GM18909 (cell line): ENCODE measurements at regions not wholly inside any gene's neighbourhood (a gene's known extent, or its start where the extent isn't known, plus 50 kb on each side); places are given as distances from the start of the nearest gene placed in this dataset.

Experiments used
- ATAC-seq: cut with Tn5 transposase; IDR thresholded peaks from one replicate; pipeline ENCODE4 v1.9.1; 2021; ENCODE audit warnings: mild to moderate bottlenecking; ENCODE audit not compliant: unreplicated experiment, poor library complexity

GRCh38 chr11:106446302-106446701 lies 368.8 kb downstream of the AASDHPPT start:
- ATAC-seq, result no peak

GRCh38 chr11:106446955-106447354 lies 369.5 kb downstream of the AASDHPPT start:
- no peak for ATAC-seq

DNA sequence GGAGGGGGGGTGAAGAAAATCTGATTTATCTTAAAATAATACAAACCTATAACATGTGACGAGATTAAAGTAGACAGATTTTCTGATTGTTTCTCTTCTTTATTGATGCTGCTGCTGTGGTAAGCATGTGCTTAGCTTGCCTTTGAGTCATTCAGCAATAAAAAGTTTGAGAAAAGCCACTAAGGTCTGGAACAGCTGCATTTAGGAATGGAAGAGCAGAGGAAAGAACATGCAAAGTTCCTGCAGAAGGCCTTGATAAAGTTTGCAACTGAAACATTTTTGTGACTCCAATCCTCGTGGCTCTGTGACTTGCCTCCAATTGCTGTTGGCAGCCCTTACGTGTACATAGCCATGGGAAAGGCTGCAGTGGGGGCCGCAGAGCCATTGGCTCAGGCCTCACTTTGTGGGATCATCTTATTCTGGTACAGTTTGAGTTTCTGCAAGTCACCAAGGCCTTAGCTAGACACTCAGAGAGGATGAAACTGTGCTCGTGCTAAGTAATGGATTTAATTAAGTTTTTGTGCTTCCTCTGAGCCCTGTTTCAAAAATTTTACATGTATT lies 370.2 kb downstream of the AASDHPPT start:
- ATAC-seq, result no peak

GRCh38 chr11:106449763-106450162 lies 372.3 kb downstream of the AASDHPPT start:
- no peak for ATAC-seq

GRCh38 chr11:106451228-106451922 lies 373.9 kb downstream of the AASDHPPT start:
- ATAC-seq, result no peak

DNA sequence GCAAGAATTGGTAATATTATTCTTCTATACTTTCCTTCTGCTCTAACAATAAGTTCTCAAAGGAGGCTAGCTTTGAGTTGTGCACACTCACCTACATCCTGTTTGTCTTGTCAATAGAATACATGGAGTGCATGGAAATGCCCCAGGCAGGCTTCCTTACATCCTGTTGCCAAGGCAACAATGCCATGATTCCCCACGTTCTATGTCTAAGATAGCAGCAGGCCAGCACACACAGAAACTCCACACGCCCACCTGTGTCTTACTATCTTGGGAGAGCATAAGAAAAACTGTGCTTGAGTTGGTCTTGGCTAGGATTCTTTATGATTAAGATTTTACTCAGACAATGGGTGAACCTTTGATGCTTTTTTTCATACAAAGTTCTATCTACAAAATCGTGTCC lies 379.2 kb downstream of the AASDHPPT start:
- no peak for ATAC-seq

GRCh38 chr11:106457727-106458126 lies 380.3 kb downstream of the AASDHPPT start:
- ATAC-seq, result no peak

DNA sequence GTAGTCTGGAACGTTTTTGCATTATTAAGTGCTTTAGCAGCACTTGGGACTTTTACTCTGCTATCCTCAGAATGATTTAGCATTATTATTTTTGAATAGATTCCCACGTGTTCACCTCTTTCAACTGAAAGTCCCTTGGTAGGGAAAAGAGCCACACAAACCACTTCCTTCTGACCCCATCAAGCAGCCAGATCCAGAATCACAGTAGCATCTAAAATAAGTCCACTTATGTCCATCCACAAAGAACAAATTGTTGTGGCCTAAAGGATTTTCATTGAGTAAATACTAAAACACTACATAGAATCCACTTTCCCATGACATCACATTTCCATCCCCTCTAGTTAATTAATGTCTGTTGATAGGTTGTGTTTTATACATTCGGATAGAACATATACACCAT lies 381.7 kb downstream of the AASDHPPT start:
- ATAC-seq, result no peak

DNA sequence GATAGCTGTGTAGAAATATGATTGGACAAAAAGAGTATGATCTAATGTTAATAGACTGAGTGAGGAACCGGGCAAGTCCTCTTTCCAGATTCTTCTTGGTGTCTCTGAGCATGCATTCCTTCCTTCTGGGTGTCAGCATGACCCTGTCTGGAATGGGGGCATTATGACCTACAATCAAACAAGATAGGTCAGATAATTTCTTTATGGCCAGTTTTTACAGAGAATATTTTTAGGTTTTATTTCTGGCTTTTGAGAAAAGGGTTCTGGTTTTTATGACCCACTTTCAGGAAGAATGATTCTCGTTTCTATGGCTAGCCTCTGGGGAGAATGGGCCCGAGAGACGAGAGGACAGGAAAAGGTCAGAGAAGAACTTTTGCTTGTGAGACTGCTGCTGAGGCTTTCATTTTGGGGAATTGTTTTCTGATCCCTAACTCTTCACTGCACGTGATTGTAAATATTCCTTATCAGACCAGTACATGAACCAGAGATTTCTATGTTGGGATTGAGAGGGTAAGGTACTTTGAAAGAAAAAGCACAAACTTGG lies 383.8 kb downstream of the AASDHPPT start:
- no peak for ATAC-seq

DNA sequence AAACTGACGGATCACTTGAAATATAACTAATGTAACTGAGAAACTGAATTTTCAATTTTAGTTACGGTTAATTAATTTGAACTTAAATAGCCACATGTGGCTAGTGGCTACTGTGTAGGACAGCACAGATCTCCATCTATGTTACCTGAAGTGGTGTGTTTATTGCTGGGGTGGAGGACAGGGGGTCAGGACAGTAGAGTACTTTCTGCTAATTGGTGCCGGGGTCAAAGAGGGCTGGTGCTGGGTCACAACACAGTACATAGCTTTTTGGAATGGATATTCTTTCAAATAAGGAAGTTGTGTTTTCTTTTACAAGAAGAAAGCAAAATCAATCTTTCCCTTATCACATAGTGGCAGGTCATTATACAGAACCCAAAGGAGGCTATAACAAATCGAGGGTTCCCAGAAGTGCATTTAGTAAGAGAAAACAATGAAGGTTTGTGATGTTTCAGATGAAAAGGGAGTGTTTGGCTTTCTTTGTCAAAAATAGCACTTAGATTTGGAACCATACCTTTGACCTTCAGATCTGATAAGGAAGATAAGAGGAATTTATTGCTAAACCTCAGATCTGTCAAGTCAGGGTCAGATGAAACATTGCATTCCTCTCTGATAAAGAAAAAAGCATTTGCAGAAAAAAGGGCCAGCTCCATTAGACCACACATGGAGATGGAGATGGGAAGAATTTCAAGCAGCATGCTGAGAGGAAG lies 384.5 kb downstream of the AASDHPPT start:
- no peak for ATAC-seq

- ATAC-seq, result no peak
These were observed 385.7 kb downstream of the AASDHPPT start for GRCh38 chr11:106463154-106463553.

DNA sequence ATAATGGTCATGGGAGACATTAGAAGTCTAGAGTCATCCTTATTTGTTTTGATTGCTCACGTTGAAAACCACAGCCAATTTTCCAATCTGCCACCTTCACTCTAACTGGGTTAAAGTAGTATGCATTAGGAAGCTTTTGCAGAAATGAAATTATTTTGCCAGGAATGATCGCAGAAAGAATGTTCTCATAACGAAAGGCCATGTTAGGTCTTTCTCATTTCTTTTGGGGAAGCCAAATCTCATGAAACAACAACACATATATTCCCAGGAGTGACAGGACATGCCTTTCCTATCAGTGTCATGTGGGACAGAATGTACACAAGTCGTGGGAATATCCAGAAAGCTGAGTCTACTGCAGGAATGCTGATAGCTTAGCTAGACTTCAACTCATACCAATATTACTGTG lies 386.3 kb downstream of the AASDHPPT start:
- ATAC-seq, result no peak

GRCh38 chr11:106464728-106465127 lies 387.3 kb downstream of the AASDHPPT start:
- no peak for ATAC-seq

- ATAC-seq, result no peak
These were observed 389.1 kb downstream of the AASDHPPT start for GRCh38 chr11:106466521-106467080.

DNA sequence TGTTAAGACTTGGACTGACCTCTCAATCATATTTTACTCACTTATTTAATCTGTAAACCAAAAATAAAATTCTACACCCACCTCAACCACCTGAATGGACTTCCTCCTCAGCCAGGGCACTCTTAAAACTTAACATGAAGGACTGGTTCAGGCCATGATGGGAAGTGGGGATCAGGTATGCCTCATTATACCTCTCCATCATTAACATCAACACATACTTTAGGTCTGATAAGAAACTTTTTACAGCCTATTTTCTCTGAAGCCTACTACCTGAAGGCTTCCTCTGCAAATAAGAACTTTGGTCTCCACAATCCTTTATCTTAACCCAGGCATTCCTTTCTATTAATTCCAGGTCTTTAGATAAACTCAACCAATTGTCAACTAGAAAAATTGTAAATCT lies 390.0 kb downstream of the AASDHPPT start:
- no peak for ATAC-seq

GRCh38 chr11:106468086-106468485 lies 390.6 kb downstream of the AASDHPPT start:
- no peak for ATAC-seq

- no peak for ATAC-seq
These were observed 391.1 kb downstream of the AASDHPPT start for GRCh38 chr11:106468531-106468930.

DNA sequence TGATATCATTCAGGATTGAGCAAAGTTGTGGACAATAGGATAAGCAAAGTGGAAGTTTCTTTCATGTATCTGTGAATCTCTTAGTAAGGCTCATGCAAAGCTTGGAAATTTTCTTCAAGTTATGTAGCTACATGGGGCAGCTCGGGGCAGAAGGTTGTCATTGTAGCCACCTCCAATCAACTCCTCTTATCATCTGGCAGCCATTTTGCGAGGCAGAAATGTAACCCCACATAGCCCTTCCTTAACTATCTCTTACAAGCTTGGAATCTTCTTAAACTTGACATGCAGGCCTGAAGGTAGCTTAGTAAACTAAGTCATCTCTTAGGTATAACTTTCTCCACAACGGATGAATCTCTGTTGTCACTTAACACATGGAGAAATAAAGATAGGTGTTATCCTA lies 392.8 kb downstream of the AASDHPPT start:
- ATAC-seq, result no peak

GRCh38 chr11:106471276-106471675 lies 393.8 kb downstream of the AASDHPPT start:
- ATAC-seq, result no peak

DNA sequence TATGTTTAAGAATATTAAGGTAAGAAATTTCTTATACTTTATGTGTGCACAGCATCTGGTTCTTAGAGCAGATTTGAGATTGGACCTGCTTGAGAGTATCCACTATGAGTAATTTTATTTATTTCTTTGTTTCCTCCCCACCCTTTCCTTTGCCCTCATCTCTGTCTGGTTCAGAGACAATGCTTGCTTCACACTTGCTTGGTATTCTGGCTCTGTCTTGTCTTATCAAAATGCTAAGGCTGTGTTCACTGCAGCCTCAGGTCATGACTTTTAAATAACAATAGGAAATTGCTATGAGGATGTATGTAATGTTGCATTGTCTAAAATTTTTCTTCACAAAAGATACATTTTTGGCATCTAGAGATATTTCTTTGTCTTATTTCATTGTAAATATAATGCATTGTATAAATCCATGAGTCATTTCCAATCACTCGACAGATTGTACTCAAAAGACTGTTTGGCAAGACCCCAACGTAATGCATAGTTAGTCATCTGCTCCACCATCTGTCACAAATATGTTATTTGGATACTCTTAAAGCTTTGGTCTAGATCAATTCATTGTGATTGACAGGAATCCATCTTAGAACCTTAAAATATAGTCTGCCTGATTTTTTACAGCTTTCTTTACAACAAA lies 395.7 kb downstream of the AASDHPPT start:
- no peak for ATAC-seq

DNA sequence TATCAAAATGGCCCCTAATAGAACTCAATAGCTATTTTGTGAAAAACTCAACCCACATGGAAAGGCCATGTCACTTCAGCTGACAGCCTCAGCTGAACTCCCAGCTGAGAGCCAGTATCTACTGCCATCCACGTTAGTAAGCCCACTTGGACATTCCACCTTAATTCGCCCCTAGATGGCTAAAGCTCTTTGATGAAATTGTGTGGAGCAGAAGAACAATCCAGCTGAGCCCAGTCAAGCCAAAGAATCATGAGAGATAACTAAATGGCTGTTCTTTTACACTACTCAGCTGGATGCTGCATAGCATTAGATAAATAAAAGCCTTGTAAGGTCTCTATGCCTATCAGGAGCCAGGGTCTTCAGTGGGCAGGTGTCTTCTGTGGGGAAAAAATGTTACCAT lies 396.8 kb downstream of the AASDHPPT start:
- ATAC-seq, result no peak
